ENCODE measurements at regions not wholly inside any gene's neighbourhood (a gene's known extent, or its start where the extent isn't known, plus 50 kb on each side); places are given as distances from the start of the nearest gene placed in this dataset.

DNA sequence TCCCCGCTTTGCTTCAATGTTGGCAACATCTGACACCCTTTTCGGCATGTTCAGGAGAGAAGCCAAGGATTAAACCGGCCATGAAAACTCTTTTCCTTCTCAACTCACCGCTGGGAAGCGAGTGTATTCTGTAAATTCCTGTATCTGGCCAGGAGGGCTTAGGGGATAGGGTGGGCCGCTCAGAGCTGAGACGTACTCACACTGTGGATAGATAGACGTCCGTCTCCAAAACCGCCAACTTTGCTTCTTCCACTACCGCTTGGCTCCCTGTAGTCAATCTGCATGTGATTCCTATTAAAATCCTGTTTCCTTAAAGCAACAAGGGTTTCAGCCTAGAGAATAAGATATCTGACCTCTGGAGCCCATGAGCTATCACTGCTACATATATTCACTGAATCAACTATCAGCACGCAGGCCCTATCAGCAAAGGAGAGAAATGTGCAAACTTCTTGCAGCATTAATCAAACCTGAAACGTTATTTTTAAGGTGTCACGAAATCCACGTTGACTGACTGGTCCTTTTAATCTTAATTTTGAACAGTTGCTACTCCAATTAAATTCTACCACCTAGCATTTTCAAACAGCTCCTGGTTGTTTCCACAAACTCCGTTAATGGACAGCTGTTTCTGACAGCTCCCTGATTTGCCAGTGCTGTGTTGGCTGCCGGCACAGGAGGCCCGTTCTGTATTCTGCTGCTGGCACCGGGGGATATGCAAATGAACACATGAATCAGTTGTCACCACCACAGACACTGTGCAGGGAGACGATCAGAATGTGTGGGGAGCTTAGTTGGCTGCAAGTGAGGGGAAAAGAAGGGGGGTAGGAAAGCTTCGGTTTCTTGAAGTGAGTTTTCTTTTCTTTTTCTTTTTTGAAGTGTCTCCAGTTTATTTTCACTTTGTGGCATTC, 438.9 kb upstream of the ARRDC4 start:
- H3K27me3 Mint-ChIP-seq = no peaks in the 10 kb centered on the region
- no peaks in the 10 kb centered on the region for H3K9me3 ChIP-seq (ENCODE audit: control insufficient read depth, low read length, poor library complexity, severe bottlenecking)
- no peak overlapping the region for H3K27ac Mint-ChIP-seq
- DNase-seq = no peak
- H3K36me3 Mint-ChIP-seq (ENCODE audit: low read depth) = no peaks in the 10 kb centered on the region
- no peaks in the 10 kb centered on the region for H3K4me1 Mint-ChIP-seq
- H3K4me3 Mint-ChIP-seq = no peak overlapping the region
- ATAC-seq = no peak

- Mint-ChIP-seq H3K36me3 (ENCODE audit: low read depth) (no peaks in the 10 kb centered on the region), H3K4me1 (no peaks in the 10 kb centered on the region), H3K27me3 (no peaks in the 10 kb centered on the region), H3K4me3 (no peak overlapping the region), H3K27ac (no peak overlapping the region)
- H3K9me3 ChIP-seq (ENCODE audit: control insufficient read depth, low read length, poor library complexity, severe bottlenecking) = no peaks in the 10 kb centered on the region
- ATAC-seq (no peak), DNase-seq (no peak)
Measured at GRCh38 chr15:97522347-97522746, 438.2 kb upstream of the ARRDC4 start.

DNA sequence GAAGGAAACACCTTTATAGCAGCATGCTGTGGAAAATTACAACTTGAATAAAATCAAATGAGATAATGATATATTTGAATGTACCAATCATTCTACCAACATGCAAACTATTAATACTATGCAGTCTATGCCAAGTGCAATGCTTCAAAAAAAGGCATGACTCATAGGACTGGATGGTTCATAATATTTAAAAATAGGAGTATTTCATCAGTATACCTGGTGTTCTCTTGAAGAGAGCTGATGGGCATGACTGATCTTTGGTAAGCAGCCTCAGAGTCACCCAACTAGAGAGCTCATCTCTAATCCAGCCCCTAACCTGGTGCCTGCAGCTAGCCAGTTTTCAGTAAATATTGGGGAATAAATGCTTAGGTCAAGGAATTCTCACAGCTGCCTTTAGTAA, 434.7 kb upstream of the ARRDC4 start:
- ATAC-seq = no peak
- no peak for DNase-seq
- Mint-ChIP-seq H3K36me3 (ENCODE audit: low read depth) (no peaks in the 10 kb centered on the region), H3K4me1 (no peaks in the 10 kb centered on the region), H3K27ac (no peak overlapping the region), H3K4me3 (no peak overlapping the region), H3K27me3 (no peaks in the 10 kb centered on the region)
- H3K9me3 ChIP-seq (ENCODE audit: control insufficient read depth, low read length, poor library complexity, severe bottlenecking) = no peaks in the 10 kb centered on the region

DNA sequence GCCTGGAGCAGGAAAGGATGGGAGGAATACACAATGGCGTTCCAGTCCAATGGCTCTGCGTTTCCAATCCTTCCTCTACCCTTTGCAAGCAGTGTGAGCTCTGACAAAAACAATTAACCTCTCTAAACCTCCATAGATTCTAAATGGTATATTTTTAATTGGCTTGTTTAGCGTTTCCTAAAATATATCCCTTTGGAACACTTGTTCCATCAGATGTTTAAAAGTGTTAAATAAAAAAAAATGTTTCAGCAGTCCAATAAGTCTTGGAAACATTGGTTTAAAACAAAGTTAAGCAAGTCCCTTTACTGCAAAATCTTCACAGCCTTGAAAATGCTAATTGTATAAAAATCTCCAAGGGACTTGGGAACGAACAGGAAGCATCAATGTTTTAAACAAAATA, 432.3 kb upstream of the ARRDC4 start:
- Mint-ChIP-seq H3K4me1 (no peaks in the 10 kb centered on the region), H3K36me3 (ENCODE audit: low read depth) (no peaks in the 10 kb centered on the region), H3K4me3 (no peak overlapping the region), H3K27ac (no peak overlapping the region), H3K27me3 (no peaks in the 10 kb centered on the region)
- no peak for DNase-seq
- no peaks in the 10 kb centered on the region for H3K9me3 ChIP-seq (ENCODE audit: control insufficient read depth, low read length, poor library complexity, severe bottlenecking)
- ATAC-seq = no peak

DNA sequence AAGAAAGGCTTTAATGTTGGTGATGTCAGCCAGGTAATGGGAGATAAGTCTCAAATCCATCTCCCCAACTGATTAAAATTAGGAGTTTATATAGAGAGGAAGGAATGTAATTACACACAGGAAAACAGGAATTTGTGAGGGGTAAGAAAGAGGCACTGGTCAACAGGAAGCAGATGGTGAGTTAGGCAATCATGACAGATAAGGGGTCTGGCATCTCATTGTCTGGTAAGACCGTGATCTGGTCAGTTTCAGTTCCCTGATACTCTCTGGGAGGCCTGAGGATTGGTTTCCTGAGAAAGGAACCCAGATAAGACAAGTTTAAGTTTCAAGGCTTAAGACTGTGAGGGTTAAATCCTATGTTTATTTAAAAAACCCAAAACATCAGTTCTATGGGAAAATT, 414.7 kb upstream of the ARRDC4 start:
- Mint-ChIP-seq H3K27ac (no peak overlapping the region), H3K27me3 (no peaks in the 10 kb centered on the region), H3K4me3 (no peak overlapping the region), H3K4me1 (no peaks in the 10 kb centered on the region), H3K36me3 (ENCODE audit: low read depth) (no peaks in the 10 kb centered on the region)
- no peak for ATAC-seq
- no peak for DNase-seq
- no peaks in the 10 kb centered on the region for H3K9me3 ChIP-seq (ENCODE audit: control insufficient read depth, low read length, poor library complexity, severe bottlenecking)

DNA sequence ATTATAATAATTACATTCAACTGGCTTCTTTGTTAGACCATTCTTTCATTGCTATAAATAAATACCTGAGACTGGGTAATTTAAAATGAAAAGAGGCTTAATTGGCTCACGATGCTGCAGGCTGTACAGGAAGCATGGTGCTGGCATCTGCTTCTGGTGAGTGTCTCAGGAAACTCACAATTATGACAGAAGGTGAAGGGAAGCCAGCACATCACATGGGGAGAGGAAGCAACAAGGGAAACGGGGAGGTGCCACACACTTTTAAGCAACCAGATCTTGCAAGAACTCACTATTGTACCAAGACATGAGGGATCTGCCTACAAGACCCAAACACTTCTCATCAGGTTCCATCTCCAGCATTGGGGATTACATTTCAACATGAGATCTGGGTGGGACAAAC, 413.1 kb upstream of the ARRDC4 start:
- ATAC-seq = no peak
- Mint-ChIP-seq H3K27ac (no peak overlapping the region), H3K36me3 (ENCODE audit: low read depth) (no peaks in the 10 kb centered on the region), H3K4me1 (no peaks in the 10 kb centered on the region), H3K27me3 (no peaks in the 10 kb centered on the region), H3K4me3 (no peak overlapping the region)
- H3K9me3 ChIP-seq (ENCODE audit: control insufficient read depth, low read length, poor library complexity, severe bottlenecking) = no peaks in the 10 kb centered on the region
- no peak for DNase-seq

- DNase-seq = no peak
- no peaks in the 10 kb centered on the region for H3K9me3 ChIP-seq (ENCODE audit: control insufficient read depth, low read length, poor library complexity, severe bottlenecking)
- Mint-ChIP-seq H3K27me3 (no peaks in the 10 kb centered on the region), H3K36me3 (ENCODE audit: low read depth) (no peaks in the 10 kb centered on the region), H3K4me1 (no peaks in the 10 kb centered on the region), H3K27ac (no peak overlapping the region), H3K4me3 (no peak overlapping the region)
- ATAC-seq = no peak
Measured at GRCh38 chr15:97561529-97561928, 399.0 kb upstream of the ARRDC4 start.

GRCh38 chr15:97563516-97563915, 397.0 kb upstream of the ARRDC4 start:
- H3K36me3 Mint-ChIP-seq (ENCODE audit: low read depth) = no peaks in the 10 kb centered on the region
- no peaks in the 10 kb centered on the region for H3K9me3 ChIP-seq (ENCODE audit: control insufficient read depth, low read length, poor library complexity, severe bottlenecking)
- no peak for DNase-seq
- no peak overlapping the region for H3K4me3 Mint-ChIP-seq
- no peaks in the 10 kb centered on the region for H3K27me3 Mint-ChIP-seq
- ATAC-seq = no peak
- no peaks in the 10 kb centered on the region for H3K4me1 Mint-ChIP-seq
- H3K27ac Mint-ChIP-seq = no peak overlapping the region

DNA sequence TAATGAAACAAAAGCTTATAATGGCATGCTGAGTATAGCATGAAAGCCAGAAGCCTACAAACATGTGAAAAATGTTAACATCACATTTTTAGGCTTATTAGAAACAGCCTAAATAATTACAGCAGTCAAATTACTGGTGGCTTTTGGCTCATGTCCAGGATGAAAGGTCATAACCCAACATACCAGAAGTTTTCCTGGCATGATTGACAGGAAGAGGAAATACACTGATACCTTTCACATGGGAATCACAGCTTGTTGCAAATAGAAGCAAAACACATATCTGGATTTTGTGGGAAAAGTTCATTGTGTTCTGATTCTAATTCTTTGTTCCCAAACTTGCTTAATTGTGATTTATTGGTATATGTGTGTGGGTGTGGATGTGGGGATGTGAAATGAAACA, 393.5 kb upstream of the ARRDC4 start:
- no peak overlapping the region for H3K4me3 Mint-ChIP-seq
- no peak overlapping the region for H3K27ac Mint-ChIP-seq
- no peaks in the 10 kb centered on the region for H3K4me1 Mint-ChIP-seq
- no peaks in the 10 kb centered on the region for H3K9me3 ChIP-seq (ENCODE audit: control insufficient read depth, low read length, poor library complexity, severe bottlenecking)
- H3K27me3 Mint-ChIP-seq = no peaks in the 10 kb centered on the region
- ATAC-seq (no peak), DNase-seq (no peak)
- no peaks in the 10 kb centered on the region for H3K36me3 Mint-ChIP-seq (ENCODE audit: low read depth)

- H3K9me3 ChIP-seq (ENCODE audit: control insufficient read depth, low read length, poor library complexity, severe bottlenecking) = no peaks in the 10 kb centered on the region
- no peak overlapping the region for H3K27ac Mint-ChIP-seq
- no peaks in the 10 kb centered on the region for H3K27me3 Mint-ChIP-seq
- ATAC-seq (no peak), DNase-seq (no peak)
- no peaks in the 10 kb centered on the region for H3K4me1 Mint-ChIP-seq
- no peaks in the 10 kb centered on the region for H3K36me3 Mint-ChIP-seq (ENCODE audit: low read depth)
- H3K4me3 Mint-ChIP-seq = no peak overlapping the region
Measured at GRCh38 chr15:97567411-97567810, 393.1 kb upstream of the ARRDC4 start.

DNA sequence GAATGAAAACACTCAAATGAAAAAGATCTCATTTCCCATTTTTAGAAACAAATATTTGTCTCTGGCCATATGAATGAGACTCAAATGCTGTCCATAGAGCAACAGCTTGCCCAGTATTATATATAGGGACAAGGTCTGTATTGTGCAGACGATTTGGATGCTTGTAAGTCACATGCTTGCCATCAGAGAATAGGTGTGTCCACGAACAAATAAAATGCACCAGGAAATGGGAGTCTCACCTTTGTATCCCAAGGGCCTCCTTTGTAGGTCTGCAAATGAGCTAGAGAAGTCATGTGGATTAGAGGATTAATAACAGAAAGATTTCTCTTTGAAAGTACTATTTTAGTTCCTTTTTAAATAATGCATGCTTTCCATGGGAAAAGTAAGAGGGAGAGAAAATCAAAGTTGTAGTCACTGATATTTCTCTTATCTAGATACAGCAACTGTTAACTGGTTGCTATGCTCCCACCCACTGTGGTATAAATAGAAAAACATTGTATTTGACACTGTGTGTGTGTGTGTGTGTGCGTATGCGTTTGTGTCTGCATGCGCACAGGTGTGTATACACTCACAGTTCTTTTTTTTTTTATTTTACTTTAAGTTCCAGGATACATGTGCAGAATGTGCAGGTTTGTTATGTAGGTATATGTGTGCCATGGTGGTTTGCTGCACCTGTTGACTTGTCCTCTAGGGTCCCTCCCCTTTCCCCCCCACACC, 383.4 kb upstream of the ARRDC4 start:
- ATAC-seq (no peak), DNase-seq (no peak)
- H3K4me1 Mint-ChIP-seq = no peaks in the 10 kb centered on the region
- H3K4me3 Mint-ChIP-seq = no peak overlapping the region
- no peaks in the 10 kb centered on the region for H3K36me3 Mint-ChIP-seq (ENCODE audit: low read depth)
- H3K9me3 ChIP-seq (ENCODE audit: control insufficient read depth, low read length, poor library complexity, severe bottlenecking) = no peaks in the 10 kb centered on the region
- no peaks in the 10 kb centered on the region for H3K27me3 Mint-ChIP-seq
- no peak overlapping the region for H3K27ac Mint-ChIP-seq

GRCh38 chr15:97585408-97585807, 375.1 kb upstream of the ARRDC4 start:
- H3K27ac Mint-ChIP-seq = no peak overlapping the region
- no peaks in the 10 kb centered on the region for H3K4me1 Mint-ChIP-seq
- no peak overlapping the region for H3K4me3 Mint-ChIP-seq
- H3K27me3 Mint-ChIP-seq = no peaks in the 10 kb centered on the region
- DNase-seq (no peak), ATAC-seq (no peak)
- no peaks in the 10 kb centered on the region for H3K9me3 ChIP-seq (ENCODE audit: control insufficient read depth, low read length, poor library complexity, severe bottlenecking)
- H3K36me3 Mint-ChIP-seq (ENCODE audit: low read depth) = no peaks in the 10 kb centered on the region

- H3K4me1 Mint-ChIP-seq = no peaks in the 10 kb centered on the region
- ATAC-seq (no peak), DNase-seq (no peak)
- no peak overlapping the region for H3K4me3 Mint-ChIP-seq
- H3K9me3 ChIP-seq (ENCODE audit: control insufficient read depth, low read length, poor library complexity, severe bottlenecking) = no peaks in the 10 kb centered on the region
- no peak overlapping the region for H3K27ac Mint-ChIP-seq
- H3K27me3 Mint-ChIP-seq = no peaks in the 10 kb centered on the region
- no peaks in the 10 kb centered on the region for H3K36me3 Mint-ChIP-seq (ENCODE audit: low read depth)
Measured at GRCh38 chr15:97592778-97593177, 367.7 kb upstream of the ARRDC4 start.

- Mint-ChIP-seq H3K27me3 (no peaks in the 10 kb centered on the region), H3K4me1 (no peaks in the 10 kb centered on the region), H3K36me3 (ENCODE audit: low read depth) (no peaks in the 10 kb centered on the region), H3K27ac (no peak overlapping the region), H3K4me3 (no peak overlapping the region)
- no peaks in the 10 kb centered on the region for H3K9me3 ChIP-seq (ENCODE audit: control insufficient read depth, low read length, poor library complexity, severe bottlenecking)
- no peak for DNase-seq
- no peak for ATAC-seq
Measured at GRCh38 chr15:97597801-97598200, 362.7 kb upstream of the ARRDC4 start.
